NCI-H446 (cell line): ENCODE measurements at regions not wholly inside any gene's neighbourhood (a gene's known extent, or its start where the extent isn't known, plus 50 kb on each side); places are given as distances from the start of the nearest gene placed in this dataset.

ENCODE experiments used
- DNase-seq, 2 experiments: peaks; one replicate each; lab custom pipeline; 2025; lab: John Stamatoyannopoulos, UW

DNA sequence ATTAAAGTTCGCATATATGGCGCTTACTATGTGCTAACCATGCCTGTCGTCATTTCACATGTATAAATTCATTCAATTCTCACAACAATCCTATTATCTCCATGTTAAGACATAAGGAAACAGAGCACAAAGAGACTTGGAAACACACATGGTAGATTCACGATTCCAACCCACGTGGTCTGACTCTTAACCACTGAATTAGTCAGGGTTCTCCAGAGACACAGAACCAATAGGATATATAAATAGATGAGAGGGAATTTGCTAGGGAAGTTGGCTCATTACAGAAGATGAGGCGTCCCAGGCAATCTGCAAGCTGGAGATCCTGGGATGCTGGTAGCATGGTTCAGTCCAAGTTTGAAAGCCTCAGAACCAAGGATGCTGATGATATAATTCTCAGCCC, 765.3 kb downstream of the TBL1XR1 start:
- no peak for DNase-seq

DNA sequence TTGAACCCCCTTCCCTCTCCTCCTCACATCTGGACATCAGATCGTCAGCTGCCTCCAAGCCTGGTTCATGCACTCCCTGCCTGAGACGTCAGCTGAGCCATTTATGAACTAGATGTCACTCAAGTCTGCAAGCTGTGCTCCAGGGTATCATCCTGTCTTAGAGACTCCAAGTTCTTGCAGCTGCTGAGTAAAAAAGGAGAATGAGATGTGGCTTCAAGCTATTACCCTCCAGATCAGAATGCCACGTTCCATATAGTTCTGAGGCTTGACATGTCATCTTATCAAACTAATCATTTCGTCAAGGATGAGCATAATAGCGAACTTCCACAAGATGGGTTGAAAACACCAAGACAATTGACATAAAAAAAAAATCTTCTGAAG, 766.3 kb downstream of the TBL1XR1 start:
- DNase-seq, result no peak

DNA sequence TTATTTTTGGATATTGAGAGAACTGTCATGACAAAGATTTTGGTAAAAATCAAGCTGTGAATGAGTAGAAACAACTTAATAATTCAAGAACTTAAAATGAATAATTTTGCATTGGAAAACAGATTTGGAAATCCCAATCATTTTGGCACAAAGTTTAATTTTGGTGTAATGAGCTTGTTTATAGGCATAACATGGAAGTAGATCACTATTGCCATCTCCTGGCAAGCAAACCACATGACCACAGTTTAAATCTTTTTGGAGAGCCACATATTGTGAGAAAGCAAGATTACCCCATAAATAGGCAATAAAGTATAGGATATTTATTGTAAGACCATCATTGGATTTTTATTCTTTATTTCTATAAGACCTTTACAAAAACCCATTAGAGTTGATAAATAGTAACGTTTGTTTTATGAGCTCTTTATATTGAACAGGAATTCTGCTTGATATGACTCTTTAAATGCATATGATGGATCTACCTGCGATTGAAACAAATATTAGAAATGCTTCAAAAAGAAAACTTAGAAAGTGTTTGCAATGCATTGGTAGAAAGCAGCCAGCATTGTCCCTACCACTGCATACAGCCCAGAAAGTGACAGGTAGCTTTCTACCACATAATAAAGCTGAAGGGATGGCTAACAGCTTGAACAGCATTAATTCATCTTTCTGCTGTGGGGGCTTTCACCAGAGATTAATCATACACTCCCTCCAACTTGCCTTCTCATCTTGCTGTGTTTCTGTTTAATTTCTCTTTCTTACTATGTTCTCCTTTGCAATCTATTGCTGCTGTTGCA, 766.8 kb downstream of the TBL1XR1 start:
- DNase-seq, result peak; percentile 36 to 86

DNA sequence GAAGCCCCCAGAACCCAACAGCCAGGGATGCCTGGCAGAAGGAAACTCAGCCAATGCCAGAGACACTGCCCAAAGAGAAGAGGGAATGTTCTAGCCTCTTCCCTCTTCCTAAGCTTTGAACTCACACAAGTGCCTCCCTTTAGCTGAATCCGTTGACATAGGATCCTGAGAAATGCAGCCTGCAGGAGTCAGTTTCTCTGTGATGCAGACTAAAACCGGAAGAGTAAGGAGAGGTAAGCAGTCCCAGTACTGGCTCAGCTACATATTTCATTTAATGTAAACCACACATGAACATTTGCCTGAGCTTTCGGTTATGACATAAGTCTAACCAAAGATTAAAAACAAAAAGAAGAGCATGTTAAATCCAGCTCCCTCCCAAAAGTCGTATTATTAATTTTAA, 768.7 kb downstream of the TBL1XR1 start:
- no peak for DNase-seq

DNA sequence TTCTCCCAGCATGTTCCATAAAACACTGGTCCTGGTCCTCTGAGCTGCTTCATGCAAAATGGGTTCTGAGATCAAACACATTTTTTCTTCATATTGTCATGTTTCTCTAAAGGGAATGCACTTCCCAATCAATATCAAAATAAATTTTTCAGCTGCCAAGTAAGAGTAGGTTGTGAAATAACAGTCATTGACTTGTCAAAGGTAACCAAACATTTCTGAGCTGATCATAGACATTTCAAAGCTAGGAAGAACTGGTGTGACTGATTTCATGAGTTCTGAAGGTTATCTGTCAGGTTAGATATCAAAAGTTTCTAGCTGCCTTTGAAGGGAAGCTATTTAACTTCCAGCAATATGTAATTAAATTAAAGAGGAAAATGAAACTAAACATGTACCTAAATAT, 770.9 kb downstream of the TBL1XR1 start:
- no peak for DNase-seq

DNA sequence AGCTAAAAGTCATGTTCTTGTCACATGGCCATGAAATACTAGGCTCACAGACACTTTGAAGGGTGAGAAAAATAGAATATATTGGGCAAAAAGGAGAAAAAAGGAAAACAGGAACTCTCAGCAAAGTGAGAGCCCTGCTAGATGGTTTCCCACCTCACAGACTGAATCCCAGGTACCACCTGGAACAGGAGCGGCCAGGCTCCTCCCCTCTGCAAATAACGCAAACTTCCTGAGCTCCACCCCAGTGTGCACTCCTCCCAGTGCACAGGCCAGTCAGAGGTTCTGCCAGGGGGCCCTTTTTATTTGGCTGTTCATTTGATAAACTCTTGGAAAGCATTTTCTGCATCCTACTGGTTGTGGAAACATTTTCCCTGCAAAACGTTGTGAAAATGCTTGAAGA, 780.4 kb downstream of the TBL1XR1 start:
- DNase-seq, result no peak

DNA sequence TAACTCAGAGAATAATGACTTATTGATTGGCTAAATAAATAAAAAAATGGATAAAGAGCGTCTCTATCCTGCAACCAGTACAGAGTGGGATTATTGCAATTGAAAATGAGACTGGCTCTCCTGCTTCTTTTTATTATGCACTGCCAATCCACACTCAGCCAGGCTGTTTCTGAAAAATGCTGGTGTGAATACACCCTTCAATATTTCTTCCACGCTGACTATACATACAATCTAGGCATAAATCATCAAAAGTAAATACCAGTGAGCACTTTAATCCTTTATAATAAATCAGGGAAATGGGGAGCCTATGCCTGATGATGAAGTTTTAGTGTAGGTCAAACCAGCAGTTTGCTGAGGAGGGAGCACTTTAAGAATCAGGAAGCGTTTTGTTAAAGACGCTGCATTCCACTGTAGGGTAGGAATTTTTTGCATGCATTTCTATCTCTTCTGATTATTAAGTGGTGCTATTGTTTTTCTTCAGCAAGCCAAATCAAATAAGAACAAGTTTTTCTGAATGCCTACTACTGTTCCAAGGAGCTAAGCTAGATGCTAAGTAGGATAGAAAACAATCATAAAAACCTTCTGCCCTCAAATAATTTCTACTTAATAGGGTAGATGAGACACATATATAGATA, 781.5 kb downstream of the TBL1XR1 start:
- DNase-seq, result no peak

DNA sequence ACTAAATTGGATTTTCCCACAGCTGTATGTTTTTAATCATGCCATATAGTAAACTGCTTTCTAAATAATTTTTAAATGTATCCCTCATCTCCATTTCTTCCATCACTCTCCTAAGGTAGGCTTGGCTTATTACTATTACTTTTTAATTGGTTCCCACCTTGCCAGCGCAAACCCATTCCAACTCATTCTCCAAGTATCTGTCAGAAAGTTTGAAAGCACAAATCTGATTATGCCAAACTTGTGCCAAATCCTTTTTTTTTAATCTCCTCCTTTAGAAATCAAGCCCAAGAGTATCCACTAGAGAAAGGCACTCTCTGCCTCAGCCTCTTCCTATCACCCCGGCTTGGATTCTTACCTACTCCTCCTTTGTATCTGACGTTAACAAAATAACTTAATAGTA, 784.5 kb downstream of the TBL1XR1 start:
- no peak for DNase-seq

DNA sequence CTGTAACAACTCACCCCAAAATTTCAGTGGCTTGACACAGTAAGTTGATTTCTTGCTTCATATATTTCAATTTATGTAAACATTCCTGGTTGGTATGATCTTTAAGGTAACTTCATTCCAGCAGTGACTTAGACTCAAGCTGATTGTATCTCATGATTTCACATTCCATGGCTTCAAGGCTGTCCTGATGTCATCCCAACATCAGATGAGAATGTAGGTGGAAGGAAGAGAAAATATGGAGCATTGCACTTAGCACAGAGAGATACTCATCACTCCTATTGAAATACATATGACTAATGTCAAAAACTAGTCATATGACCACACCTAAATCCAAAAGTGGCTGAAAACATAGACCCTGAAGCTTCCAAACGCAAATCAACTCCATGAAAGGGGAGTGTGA, 793.8 kb downstream of the TBL1XR1 start:
- no peak for DNase-seq

DNA sequence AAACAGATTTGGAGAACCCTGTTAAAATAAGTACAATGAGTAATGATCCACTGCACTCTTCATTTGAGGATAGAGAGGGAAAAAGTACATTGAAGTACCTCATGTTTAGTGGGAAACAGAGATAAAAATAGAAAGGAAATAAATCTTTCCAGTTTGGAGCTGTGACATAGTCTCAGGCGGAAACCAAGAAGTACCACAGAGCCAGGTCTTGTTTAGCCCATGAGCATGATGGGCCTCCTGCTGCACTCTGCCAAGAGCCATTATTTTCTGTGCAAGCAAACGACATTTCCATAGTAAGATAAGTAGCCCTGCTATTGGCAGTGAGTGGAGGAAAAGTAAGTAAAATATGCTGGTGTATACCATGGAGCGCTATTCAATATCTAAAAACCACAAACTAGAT, 796.1 kb downstream of the TBL1XR1 start:
- peak in 1 of 2 experiments; percentile 25 for DNase-seq

DNA sequence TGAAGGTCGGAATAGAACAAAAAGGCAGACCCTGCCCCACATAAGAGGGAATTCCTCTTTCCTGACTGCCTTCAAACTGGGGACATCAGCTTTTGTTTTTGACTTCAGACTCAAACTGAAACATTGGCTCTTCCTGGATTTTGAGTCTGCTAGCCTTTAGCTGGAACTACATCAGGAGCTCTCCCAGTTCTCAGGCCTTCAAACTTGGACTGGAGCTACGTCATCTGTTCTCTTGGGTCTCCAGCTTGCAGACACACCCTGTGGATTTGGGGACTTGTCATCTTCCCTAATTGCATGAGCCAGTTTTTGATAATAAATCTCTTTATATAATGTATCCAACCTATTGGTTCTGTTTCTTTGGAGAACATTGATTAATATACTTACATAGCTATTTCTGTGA, 798.1 kb downstream of the TBL1XR1 start:
- DNase-seq, result no peak

DNA sequence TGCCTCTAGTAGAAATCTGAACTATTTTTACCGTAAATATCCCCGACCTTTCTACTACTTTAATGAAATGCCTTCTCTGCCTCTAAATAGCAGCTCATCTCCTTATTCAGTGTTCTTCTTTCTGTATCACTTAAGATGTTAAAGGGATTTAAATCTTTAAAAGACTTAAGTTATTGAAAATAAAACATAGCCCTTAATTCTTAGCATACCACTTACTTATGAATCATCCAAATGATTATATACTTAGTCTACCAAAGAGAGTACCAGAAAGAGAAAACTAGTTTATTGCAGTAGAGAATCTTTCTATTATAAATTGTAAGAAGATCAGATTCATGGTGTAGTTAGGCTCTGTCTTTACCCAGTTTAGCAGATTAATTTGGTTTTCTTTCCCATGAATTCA, 802.0 kb downstream of the TBL1XR1 start:
- no peak for DNase-seq

DNA sequence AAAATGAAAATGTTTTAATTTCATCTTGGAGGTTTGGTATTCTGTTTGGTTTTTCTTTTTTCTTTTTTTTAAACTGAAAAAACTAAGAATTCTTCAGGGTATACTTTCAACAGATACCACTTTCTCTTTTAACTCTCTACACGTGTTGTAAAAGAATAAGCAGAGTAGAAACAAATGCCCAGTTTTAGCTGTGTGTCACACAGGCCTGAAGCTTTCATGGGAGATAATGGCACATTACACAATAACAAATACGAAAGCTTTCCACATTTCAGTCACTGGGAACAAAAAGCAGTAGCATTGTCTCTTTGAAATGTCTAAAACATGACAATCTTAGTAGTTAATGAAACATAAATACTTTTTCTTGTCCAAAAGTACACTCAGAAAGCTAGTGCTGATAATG, 818.5 kb downstream of the TBL1XR1 start:
- no peak for DNase-seq

DNA sequence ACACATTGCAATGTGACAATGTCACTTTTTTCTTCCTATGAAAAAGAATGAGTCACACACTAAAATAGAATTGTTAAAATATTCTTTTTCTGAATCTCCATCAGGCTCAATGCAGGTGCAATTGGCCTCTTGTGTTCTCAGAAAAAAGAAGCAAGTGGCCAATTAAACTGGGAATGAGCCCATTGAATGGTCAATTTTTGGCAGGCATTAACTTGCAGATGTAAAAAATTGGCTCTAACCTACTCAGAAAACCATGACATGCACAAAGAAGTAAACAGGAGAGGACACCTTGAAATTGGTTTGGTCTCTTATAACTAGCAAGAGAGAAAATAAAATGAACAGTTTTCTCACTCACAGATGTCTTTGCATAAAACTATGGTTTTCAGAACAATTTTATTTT, 820.8 kb downstream of the TBL1XR1 start:
- no peak for DNase-seq

DNA sequence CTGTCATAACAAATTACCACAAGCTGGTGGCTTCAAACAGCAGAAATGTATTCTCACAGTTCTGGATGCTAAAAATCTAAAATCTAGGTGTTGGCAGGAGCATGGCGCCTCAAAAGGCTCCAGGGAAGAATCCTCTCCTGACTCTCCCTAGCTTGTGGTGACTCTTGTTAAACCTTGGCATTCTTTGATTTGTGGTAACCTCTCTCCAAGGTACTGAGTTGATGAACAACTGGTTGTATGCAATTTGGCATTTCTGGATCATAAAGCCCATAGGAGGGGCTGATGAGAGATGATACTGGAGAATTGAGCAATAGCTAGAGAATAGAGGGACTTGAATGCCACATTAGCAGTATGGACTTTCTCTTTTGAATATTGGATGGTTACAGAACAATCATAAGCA, 821.8 kb downstream of the TBL1XR1 start:
- DNase-seq, result no peak

DNA sequence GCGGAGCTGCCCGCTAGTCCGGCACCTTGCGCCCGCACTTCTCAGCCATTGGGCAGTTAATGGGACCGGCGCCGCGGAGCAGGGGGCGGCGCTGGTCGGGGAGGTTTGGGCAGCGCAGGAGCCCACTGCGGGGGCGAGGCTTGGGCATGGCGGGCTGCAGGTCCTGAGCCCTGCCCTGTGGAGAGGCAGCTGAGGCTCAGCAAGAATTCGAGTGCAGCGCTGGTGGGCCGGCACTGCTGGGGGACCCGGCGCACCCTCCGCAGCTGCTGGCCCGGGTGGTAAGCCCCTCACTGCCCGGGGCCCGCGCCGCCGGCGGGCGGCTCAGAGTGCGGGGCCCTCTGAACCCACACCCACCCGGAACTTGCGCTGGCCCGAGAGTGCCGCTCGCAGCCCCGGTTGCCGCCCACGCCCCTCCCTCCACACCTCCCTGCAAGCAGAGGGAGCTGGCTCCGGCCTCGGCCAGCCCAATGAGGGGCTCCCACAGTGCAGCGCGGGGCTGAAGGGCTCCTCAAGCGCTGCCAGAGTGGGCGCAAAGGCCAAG, 835.0 kb downstream of the TBL1XR1 start:
- no peak for DNase-seq

DNA sequence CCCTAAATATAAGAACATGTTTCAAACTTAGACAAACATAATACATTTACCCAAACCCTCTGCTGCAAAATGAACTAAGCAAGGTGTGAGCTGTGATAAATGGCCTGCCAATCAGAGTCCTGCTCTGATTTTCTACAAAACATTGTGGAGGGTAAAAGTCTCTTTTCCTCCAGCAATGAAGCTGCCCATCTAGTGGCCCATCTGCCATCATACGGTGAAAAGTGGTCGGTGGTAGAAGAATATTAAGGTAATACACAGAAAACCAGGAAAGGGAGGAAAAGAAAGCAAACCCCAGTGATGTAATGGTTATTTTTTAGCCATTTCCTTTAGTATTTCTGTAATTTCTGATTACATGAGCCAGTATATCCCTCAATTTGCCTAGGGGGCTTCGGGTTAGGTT, 838.1 kb downstream of the TBL1XR1 start:
- no peak for DNase-seq

DNA sequence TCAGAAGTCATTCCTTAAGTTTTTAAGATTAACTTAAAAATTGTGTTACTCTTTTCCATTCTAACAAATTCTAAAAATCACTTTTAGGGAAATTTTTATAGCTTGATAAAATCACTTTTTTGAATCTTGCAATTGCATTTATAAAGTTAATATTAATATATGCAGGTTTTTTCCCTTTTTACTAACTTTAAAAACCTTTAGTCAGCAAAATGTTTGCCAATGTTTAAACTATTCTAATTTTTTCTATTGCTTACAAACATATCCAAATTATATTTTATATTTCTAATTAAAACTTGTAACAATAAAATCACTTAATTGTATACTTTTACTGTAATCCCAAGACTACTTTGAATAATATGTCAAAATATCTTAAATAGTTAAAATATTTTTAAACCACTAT, 839.4 kb downstream of the TBL1XR1 start:
- no peak for DNase-seq

DNA sequence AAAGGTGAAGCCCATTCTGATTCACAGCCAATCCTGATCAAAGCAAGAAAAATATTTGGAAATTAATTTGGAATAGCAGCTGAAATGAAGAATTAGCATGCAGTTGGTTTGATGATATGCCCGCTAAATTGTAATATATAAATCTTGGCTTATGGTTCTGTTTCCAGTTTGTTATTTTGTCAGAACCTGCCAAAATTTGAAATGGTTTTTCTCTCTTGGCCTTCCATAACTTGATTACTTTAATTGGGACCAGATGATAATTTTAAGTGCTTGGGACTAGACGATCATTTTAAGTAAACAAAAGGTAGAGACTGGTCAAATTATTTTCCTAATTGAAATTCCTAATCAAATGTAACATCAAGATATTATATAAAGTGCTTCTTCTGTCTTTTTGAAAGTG, 842.4 kb downstream of the TBL1XR1 start:
- DNase-seq, result no peak

DNA sequence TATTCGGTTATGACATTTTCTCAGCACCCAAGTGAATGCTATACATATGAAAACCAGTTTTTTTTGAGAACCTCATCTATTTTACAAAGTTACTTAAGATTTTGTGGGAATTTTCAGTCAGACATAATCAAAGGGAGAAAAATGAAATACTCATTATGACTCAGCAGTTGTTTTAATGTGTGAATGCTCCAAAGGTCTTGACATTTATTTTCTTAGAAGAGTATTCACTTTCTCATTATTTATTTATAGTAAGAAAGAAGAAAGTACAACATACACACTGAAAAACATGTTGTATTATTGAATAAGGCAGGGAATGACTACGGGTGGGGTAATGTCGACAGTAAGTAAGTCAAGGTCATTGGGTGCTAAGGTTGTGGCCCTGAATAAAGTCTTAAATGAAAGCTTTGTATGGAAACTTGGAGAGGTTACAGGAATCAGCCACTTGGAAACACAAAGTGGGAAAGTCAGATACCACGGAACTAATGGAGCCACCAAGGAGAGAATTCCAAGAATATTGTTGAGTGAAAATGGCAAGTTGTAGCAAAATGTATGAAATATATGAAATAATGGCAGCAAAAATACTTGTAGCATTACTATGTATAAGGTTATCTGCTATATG, 844.5 kb downstream of the TBL1XR1 start:
- DNase-seq, result no peak

DNA sequence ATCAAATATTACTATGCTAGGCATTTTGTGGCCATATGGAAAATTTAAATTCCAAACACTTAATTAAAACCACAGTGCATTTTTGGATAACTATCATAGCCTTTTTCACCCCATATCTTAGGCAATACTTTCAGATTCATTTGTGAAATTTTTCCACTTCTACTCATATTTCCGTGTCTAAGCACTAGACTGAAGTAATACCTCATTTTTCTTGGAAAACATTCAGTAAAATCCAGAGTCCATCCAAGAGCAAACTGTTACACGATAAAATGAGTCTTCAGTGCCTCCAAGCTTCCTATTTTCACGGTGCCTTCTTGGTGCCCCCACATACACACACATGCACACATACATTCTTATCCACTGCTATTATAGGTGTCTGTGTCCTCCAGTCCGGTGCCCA, 845.9 kb downstream of the TBL1XR1 start:
- DNase-seq, result no peak

DNA sequence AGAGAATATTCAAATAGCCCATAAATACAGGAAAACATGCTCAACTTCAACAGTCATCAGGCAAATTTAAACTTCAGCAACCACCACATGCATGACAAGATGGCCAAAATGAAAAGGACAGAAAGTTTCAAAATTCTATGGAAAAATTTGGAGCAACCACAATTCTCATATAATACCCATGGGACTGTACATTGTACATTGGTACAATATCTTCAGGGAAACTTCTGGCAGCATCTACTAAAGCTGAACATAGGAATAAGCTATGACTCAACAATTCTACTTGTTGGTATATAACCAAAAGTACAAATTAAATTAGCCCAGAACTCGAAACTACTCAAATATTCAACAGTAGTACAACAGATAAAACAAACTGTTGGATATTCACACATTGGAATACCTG, 847.6 kb downstream of the TBL1XR1 start:
- DNase-seq, result no peak

DNA sequence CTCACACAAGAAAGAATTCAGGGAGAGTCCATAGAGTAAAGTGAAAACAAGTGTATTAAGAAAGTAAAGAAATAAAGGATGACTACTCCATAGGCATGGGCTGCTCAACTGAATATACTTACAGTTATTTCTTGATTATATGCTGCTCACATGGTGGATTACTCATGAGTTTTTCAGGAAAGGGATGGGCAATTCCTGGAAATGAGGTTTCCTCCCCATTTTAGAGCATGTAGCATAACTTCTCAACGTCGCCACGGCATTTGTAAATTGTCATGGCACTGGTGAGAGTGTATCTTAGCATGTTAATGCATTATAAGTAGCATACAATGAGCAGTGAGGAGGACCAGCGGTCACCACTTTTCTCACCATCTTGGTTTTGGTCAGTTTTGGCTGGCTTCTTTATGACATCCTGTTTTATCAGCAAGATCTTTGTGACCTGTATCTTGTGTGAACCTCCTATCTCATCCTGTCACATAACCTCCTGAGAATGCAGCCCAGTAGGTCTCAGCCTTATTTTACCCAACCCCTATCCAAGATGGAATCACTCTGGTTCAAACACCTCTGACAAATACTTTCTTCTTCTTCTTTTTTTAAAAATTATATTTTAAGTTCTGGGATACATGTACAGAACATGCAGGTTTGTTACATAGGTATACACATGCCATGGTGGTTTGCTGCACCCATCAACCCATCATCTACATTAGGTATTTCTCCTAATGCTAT, 849.7 kb downstream of the TBL1XR1 start:
- DNase-seq, result no peak
